HL-60 (cell line): ENCODE measurements at regions not wholly inside any gene's neighbourhood (a gene's known extent, or its start where the extent isn't known, plus 50 kb on each side); places are given as distances from the start of the nearest gene placed in this dataset.

Experiments used
- DNase-seq, 2 experiments: peaks; one replicate each; pipeline ENCODE4 v3.0.0-alpha.2; 2010 to 2020; ENCODE audit warnings: low read depth in 1 of 2, low spot score in 1 of 2
- H3K27ac ChIP-seq: fragments of 250-450 bp; sonication (Bioruptor Pico); replicated peaks from 2 replicates; pipeline ENCODE4 v1.5.1; 2020; ENCODE audit warnings: mild to moderate bottlenecking, moderate library complexity
- H3K27me3 ChIP-seq: fragments of 250-450 bp; sonication (Bioruptor Pico); 2 replicates; pipeline ENCODE4 v1.5.1; 2021; ENCODE audit warnings: mild to moderate bottlenecking, moderate library complexity; ENCODE audit not compliant: insufficient read depth, poor library complexity, severe bottlenecking
- H3K4me3 ChIP-seq: replicated peaks from 2 replicates; pipeline ENCODE4 v1.5.1; 2011; ENCODE audit warnings: mild to moderate bottlenecking, control low read depth, low read length; ENCODE audit not compliant: insufficient read depth
- GABPA ChIP-seq: IDR thresholded peaks from 2 replicates; pipeline ENCODE4 v1.6.1; 2012; ENCODE audit warnings: low read depth
- POLR2AphosphoS5 ChIP-seq: IDR thresholded peaks from 2 replicates; pipeline ENCODE4 v1.6.1; 2012; ENCODE audit warnings: low read depth
- SPI1 ChIP-seq: IDR thresholded peaks from 2 replicates; pipeline ENCODE4 v1.6.1; 2012; ENCODE audit warnings: low read depth, mild to moderate bottlenecking, borderline replicate concordance
- TF ChIP-seq, protein P1 (sequence below): IDR thresholded peaks from 2 replicates; pipeline ENCODE4 v1.6.1; 2012; ENCODE audit warnings: low read depth; ENCODE audit not compliant: insufficient replicate concordance
- TF ChIP-seq, protein P2 (sequence below): IDR thresholded peaks from one replicate; pipeline ENCODE4 v1.5.1; 2011; ENCODE audit warnings: low read length, control low read depth, inconsistent platforms; ENCODE audit not compliant: insufficient read depth

DNA sequence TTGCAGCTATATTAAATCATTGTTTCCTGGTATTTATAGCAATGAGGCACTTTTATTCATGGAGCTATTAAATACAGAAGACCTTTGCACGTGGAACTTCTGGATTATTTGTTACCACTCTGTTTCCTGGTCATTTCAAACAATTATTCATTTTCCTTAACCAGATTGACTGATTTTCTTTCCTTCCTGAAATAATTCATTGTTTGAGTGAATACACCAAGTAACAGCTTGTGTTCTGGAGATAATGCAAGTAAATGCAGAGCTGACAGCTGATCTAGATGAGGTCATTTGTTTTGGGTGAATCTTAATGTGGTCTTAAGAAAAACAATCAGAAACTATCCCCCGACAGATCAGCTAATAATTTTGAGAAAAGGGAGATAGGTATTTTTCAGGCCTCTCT is 497.7 kb downstream of the KIF20B start:
- TF ChIP-seq, protein P1, sequence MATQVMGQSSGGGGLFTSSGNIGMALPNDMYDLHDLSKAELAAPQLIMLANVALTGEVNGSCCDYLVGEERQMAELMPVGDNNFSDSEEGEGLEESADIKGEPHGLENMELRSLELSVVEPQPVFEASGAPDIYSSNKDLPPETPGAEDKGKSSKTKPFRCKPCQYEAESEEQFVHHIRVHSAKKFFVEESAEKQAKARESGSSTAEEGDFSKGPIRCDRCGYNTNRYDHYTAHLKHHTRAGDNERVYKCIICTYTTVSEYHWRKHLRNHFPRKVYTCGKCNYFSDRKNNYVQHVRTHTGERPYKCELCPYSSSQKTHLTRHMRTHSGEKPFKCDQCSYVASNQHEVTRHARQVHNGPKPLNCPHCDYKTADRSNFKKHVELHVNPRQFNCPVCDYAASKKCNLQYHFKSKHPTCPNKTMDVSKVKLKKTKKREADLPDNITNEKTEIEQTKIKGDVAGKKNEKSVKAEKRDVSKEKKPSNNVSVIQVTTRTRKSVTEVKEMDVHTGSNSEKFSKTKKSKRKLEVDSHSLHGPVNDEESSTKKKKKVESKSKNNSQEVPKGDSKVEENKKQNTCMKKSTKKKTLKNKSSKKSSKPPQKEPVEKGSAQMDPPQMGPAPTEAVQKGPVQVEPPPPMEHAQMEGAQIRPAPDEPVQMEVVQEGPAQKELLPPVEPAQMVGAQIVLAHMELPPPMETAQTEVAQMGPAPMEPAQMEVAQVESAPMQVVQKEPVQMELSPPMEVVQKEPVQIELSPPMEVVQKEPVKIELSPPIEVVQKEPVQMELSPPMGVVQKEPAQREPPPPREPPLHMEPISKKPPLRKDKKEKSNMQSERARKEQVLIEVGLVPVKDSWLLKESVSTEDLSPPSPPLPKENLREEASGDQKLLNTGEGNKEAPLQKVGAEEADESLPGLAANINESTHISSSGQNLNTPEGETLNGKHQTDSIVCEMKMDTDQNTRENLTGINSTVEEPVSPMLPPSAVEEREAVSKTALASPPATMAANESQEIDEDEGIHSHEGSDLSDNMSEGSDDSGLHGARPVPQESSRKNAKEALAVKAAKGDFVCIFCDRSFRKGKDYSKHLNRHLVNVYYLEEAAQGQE: no peak
- TF ChIP-seq, protein P2, sequence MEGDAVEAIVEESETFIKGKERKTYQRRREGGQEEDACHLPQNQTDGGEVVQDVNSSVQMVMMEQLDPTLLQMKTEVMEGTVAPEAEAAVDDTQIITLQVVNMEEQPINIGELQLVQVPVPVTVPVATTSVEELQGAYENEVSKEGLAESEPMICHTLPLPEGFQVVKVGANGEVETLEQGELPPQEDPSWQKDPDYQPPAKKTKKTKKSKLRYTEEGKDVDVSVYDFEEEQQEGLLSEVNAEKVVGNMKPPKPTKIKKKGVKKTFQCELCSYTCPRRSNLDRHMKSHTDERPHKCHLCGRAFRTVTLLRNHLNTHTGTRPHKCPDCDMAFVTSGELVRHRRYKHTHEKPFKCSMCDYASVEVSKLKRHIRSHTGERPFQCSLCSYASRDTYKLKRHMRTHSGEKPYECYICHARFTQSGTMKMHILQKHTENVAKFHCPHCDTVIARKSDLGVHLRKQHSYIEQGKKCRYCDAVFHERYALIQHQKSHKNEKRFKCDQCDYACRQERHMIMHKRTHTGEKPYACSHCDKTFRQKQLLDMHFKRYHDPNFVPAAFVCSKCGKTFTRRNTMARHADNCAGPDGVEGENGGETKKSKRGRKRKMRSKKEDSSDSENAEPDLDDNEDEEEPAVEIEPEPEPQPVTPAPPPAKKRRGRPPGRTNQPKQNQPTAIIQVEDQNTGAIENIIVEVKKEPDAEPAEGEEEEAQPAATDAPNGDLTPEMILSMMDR: no peak
- no peak for TF ChIP-seq POLR2AphosphoS5
- TF ChIP-seq SPI1: no peak
- no peak for TF ChIP-seq GABPA
- Histone ChIP-seq H3K27ac (no peak overlapping the region), H3K27me3 (no peaks in the 10 kb centered on the region), H3K4me3 (no peak overlapping the region)
- no peak for DNase-seq

DNA sequence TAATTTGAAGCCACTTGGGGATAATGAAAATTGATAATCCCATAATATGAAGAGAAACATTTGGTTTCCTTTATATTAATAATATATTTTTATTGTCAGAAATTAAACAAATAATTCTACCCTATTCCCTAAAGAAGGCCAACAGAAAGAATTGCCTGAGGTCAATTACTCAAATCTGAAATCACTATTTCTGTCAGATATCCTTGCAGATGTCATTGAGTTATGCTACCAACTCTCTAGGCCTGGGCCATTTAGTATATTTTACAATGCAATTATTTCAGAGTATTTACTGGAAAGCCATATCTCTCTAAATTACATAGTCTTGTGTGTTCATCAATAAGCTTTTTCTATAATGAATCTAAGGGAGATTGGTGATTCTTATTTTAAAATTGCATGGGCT is 498.1 kb downstream of the KIF20B start:
- Histone ChIP-seq H3K27me3 (no peaks in the 10 kb centered on the region), H3K4me3 (no peak overlapping the region), H3K27ac (no peak overlapping the region)
- no peak for DNase-seq
- no peak for TF ChIP-seq SPI1
- no peak for TF ChIP-seq POLR2AphosphoS5
- TF ChIP-seq, protein P2: no peak
- TF ChIP-seq GABPA: no peak
- TF ChIP-seq, protein P1: no peak

DNA sequence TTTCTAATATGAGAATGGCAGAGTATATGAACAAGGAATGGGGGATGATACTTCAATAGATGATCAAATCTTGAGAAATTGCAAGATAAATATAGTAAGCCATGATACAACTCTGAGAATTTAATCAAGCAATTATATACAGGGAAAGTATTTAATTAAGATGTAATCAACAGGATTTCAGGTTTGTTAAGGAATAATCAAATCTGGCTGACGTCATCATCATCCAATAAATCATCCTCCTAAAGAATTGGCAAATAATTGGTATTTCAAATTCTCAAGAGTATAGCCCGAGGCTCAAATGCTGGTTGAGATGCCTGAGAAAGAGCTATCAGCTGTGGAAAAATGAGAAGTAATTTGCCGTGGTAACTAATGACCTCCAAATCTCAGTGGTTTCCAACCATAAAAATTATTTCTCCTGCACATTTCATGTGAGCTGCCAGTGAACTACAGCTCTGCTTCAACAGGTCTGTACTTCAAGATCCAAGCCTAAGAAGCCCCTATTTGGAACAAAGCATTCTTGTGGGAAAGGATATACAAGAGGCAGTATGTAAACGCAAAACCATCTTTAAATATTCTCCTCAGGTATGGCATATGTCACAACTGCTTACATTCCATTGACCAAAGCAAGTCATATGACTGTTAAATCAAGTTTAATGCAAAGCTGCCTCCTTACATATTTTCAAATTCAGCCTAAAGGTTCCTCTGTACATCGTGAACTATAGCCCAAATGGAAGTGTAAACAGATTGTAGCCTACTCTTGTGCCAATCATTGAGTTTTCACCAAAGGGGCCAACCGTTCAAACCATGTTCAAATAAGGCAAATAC is 503.0 kb downstream of the KIF20B start:
- H3K27me3 ChIP-seq: no peaks in the 10 kb centered on the region
- no peak overlapping the region for H3K4me3 ChIP-seq
- no peak for DNase-seq
- no peak for TF ChIP-seq POLR2AphosphoS5
- no peak overlapping the region for H3K27ac ChIP-seq

DNA sequence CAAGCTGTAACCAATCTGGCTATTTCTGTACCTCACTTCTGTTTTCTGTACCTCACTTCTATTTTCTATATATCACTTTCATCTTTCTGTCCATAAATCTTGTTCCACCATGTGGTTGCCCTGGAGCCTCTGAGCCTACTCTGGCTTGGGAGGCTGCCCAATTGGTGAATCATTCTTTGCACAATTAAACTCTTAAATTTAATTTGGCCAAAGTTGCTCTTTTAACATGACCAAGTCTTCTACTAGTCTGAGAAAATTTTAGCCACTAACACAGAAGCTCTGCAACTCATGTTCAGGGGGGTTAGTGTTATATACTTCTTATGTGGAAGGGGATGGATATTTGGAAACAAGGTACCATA is 503.5 kb downstream of the KIF20B start:
- DNase-seq: no peak
- no peaks in the 10 kb centered on the region for H3K27me3 ChIP-seq
- no peak overlapping the region for H3K27ac ChIP-seq
- no peak overlapping the region for H3K4me3 ChIP-seq
- TF ChIP-seq POLR2AphosphoS5: no peak
- TF ChIP-seq, protein P1: no peak
- TF ChIP-seq GABPA: no peak
- no peak for TF ChIP-seq SPI1
- TF ChIP-seq, protein P2: no peak
